Middle frontal gyrus (tissue), 1 donor: ENCODE measurements at regions not wholly inside any gene's neighbourhood (a gene's known extent, or its start where the extent isn't known, plus 50 kb on each side); places are given as distances from the start of the nearest gene placed in this dataset.

Source experiments
- DNase-seq: peaks from one replicate; pipeline ENCODE4 v3.0.0-alpha.2; 2015; ENCODE audit warnings: low spot score; ENCODE audit errors: extremely low spot score

- no peak for DNase-seq
Observed at GRCh38 chr22:48836673-48837340, 990.9 kb downstream of the BRD1 start.

GRCh38 chr22:48835857-48836672 lies 991.6 kb downstream of the BRD1 start:
- no peak for DNase-seq

- no peak for DNase-seq
Observed at GRCh38 chr22:48835364-48835763, 992.3 kb downstream of the BRD1 start.

GRCh38 chr22:48834404-48834803 lies 993.3 kb downstream of the BRD1 start:
- DNase-seq = no peak

GRCh38 chr22:48832592-48832991 lies 995.1 kb downstream of the BRD1 start:
- no peak for DNase-seq

- no peak for DNase-seq
Observed at GRCh38 chr22:48829908-48830307, 997.8 kb downstream of the BRD1 start.

- DNase-seq = no peak
Observed at GRCh38 chr22:48828688-48829087, 999.0 kb downstream of the BRD1 start.

- DNase-seq = no peak
Observed at GRCh38 chr22:48827904-48828555, 999.6 kb downstream of the BRD1 start.

- DNase-seq = no peak
Observed at GRCh38 chr22:48827268-48827846, 1000.3 kb downstream of the BRD1 start.

GRCh38 chr22:48826546-48826945 lies 1001.1 kb downstream of the BRD1 start:
- no peak for DNase-seq

- no peak for DNase-seq
Observed at GRCh38 chr22:48825802-48826520, 1001.7 kb downstream of the BRD1 start.

GRCh38 chr22:48824712-48825651 lies 1002.7 kb downstream of the BRD1 start:
- no peak for DNase-seq

GRCh38 chr22:48823941-48824340 lies 1003.7 kb downstream of the BRD1 start:
- DNase-seq = no peak

GRCh38 chr22:48822278-48823233 lies 1005.1 kb downstream of the BRD1 start:
- no peak for DNase-seq

- no peak for DNase-seq
Observed at GRCh38 chr22:48821727-48822126, 1005.9 kb downstream of the BRD1 start.

- no peak for DNase-seq
Observed at GRCh38 chr22:48821346-48821690, 1006.4 kb downstream of the BRD1 start.

GRCh38 chr22:48820481-48821345 lies 1007.0 kb downstream of the BRD1 start:
- no peak for DNase-seq

GRCh38 chr22:48819961-48820360 lies 1007.7 kb downstream of the BRD1 start:
- DNase-seq = no peak
